ENCODE measurements at regions not wholly inside any gene's neighbourhood (a gene's known extent, or its start where the extent isn't known, plus 50 kb on each side); places are given as distances from the start of the nearest gene placed in this dataset.

- no peak for TF ChIP-seq POLR2A (IDR thresholded peaks at IDR 0.05)
- no peak for TF ChIP-seq CTCF (IDR thresholded peaks at IDR 0.05)
These were observed 296.7 kb upstream of the TECRL start for GRCh38 chr4:64705989-64706388.

Data from uterus (tissue), 2 donors.